ENCODE measurements at regions not wholly inside any gene's neighbourhood (a gene's known extent, or its start where the extent isn't known, plus 50 kb on each side); places are given as distances from the start of the nearest gene placed in this dataset.

- FAIRE-seq, result no peak
These were observed 244.9 kb downstream of the C12orf50 start for GRCh38 chr12:87784350-87784749.

- no peak for FAIRE-seq
These were observed 245.7 kb downstream of the C12orf50 start for GRCh38 chr12:87783467-87783866.

- FAIRE-seq, result no peak
These were observed 246.4 kb downstream of the C12orf50 start for GRCh38 chr12:87782838-87783237.

- no peak for FAIRE-seq
These were observed 249.2 kb downstream of the C12orf50 start for GRCh38 chr12:87779858-87780498.

GRCh38 chr12:87779016-87779415 lies 250.2 kb downstream of the C12orf50 start:
- FAIRE-seq, result no peak

- no peak for FAIRE-seq
These were observed 251.1 kb downstream of the C12orf50 start for GRCh38 chr12:87778065-87778464.

GRCh38 chr12:87775784-87776183 lies 253.4 kb downstream of the C12orf50 start:
- FAIRE-seq, result no peak

GRCh38 chr12:87775051-87775450 lies 254.2 kb downstream of the C12orf50 start:
- FAIRE-seq, result no peak

- no peak for FAIRE-seq
These were observed 256.8 kb downstream of the C12orf50 start for GRCh38 chr12:87772401-87772800.

- FAIRE-seq, result no peak
These were observed 260.5 kb downstream of the C12orf50 start for GRCh38 chr12:87768501-87769287.

GRCh38 chr12:87766044-87766443 lies 263.2 kb downstream of the C12orf50 start:
- FAIRE-seq, result no peak

- no peak for FAIRE-seq
These were observed 268.3 kb downstream of the C12orf50 start for GRCh38 chr12:87760943-87761342.

GRCh38 chr12:87758271-87758670 lies 270.9 kb downstream of the C12orf50 start:
- no peak for FAIRE-seq

- FAIRE-seq, result no peak
These were observed 272.5 kb downstream of the C12orf50 start for GRCh38 chr12:87756721-87757120.

GRCh38 chr12:87756111-87756510 lies 273.1 kb downstream of the C12orf50 start:
- no peak for FAIRE-seq

GRCh38 chr12:87728931-87729593 lies 300.1 kb downstream of the C12orf50 start:
- FAIRE-seq, result no peak

GRCh38 chr12:87720967-87721366 lies 308.2 kb downstream of the C12orf50 start:
- FAIRE-seq, result no peak

GRCh38 chr12:87704374-87704773 lies 324.8 kb downstream of the C12orf50 start:
- FAIRE-seq, result no peak

GRCh38 chr12:87690236-87690810 lies 338.9 kb downstream of the C12orf50 start:
- no peak for FAIRE-seq

- FAIRE-seq, result no peak
These were observed 340.0 kb downstream of the C12orf50 start for GRCh38 chr12:87689196-87689595.

- peak; percentile 64 for FAIRE-seq
These were observed 341.8 kb downstream of the C12orf50 start for GRCh38 chr12:87687362-87687761.

GRCh38 chr12:87685696-87686095 lies 343.5 kb downstream of the C12orf50 start:
- FAIRE-seq, result no peak

GRCh38 chr12:87679251-87679650 lies 349.9 kb downstream of the C12orf50 start:
- no peak for FAIRE-seq
